Femur (tissue), 1 donor: ENCODE measurements at regions not wholly inside any gene's neighbourhood (a gene's known extent, or its start where the extent isn't known, plus 50 kb on each side); places are given as distances from the start of the nearest gene placed in this dataset.
"Not testable (repeated sequence)": the region's sequence is repeated elsewhere in the genome, so short reads cannot be mapped to it uniquely, and the experiment has no call there.

Experiments
- DNase-seq: peaks from one replicate; pipeline ENCODE4 v3.0.0-alpha.2; 2017

- DNase-seq = no peak
These were observed 166.4 kb upstream of the SLC38A2 start for GRCh38 chr12:46538976-46539375.

GRCh38 chr12:46537387-46537955, 164.9 kb upstream of the SLC38A2 start:
- no peak for DNase-seq

- not testable (repeated sequence) for DNase-seq
These were observed 163.7 kb upstream of the SLC38A2 start for GRCh38 chr12:46536316-46536715.

GRCh38 chr12:46535907-46536306, 163.3 kb upstream of the SLC38A2 start:
- no peak for DNase-seq

GRCh38 chr12:46535376-46535775, 162.8 kb upstream of the SLC38A2 start:
- no peak for DNase-seq

GRCh38 chr12:46534327-46534840, 161.8 kb upstream of the SLC38A2 start:
- DNase-seq = peak; percentile 58

- no peak for DNase-seq
These were observed 161.2 kb upstream of the SLC38A2 start for GRCh38 chr12:46533723-46534122.

- DNase-seq = no peak
These were observed 159.2 kb upstream of the SLC38A2 start for GRCh38 chr12:46531804-46532203.

GRCh38 chr12:46531059-46531785, 158.6 kb upstream of the SLC38A2 start:
- DNase-seq = no peak

- DNase-seq = no peak
These were observed 157.9 kb upstream of the SLC38A2 start for GRCh38 chr12:46530373-46531056.

GRCh38 chr12:46526233-46526632, 153.7 kb upstream of the SLC38A2 start:
- no peak for DNase-seq

GRCh38 chr12:46524778-46525177, 152.2 kb upstream of the SLC38A2 start:
- peak; percentile 76 for DNase-seq

- no peak for DNase-seq
These were observed 151.5 kb upstream of the SLC38A2 start for GRCh38 chr12:46523863-46524770.

- no peak for DNase-seq
These were observed 150.9 kb upstream of the SLC38A2 start for GRCh38 chr12:46523446-46523845.

- no peak for DNase-seq
These were observed 149.5 kb upstream of the SLC38A2 start for GRCh38 chr12:46522071-46522470.

GRCh38 chr12:46521145-46521544, 148.6 kb upstream of the SLC38A2 start:
- no peak for DNase-seq

- DNase-seq = no peak
These were observed 146.8 kb upstream of the SLC38A2 start for GRCh38 chr12:46519407-46519806.

- no peak for DNase-seq
These were observed 146.2 kb upstream of the SLC38A2 start for GRCh38 chr12:46518729-46519128.

- DNase-seq = no peak
These were observed 145.6 kb upstream of the SLC38A2 start for GRCh38 chr12:46518169-46518568.

GRCh38 chr12:46517579-46517962, 145.0 kb upstream of the SLC38A2 start:
- DNase-seq = no peak

- DNase-seq = no peak
These were observed 144.5 kb upstream of the SLC38A2 start for GRCh38 chr12:46516933-46517578.

- no peak for DNase-seq
These were observed 143.8 kb upstream of the SLC38A2 start for GRCh38 chr12:46516238-46516932.
